ENCODE measurements at regions not wholly inside any gene's neighbourhood (a gene's known extent, or its start where the extent isn't known, plus 50 kb on each side); places are given as distances from the start of the nearest gene placed in this dataset.

- no peaks in the 10 kb centered on the region for H3K36me3 Mint-ChIP-seq (ENCODE audit: insufficient read depth, unreplicated experiment)
- DNase-seq: no peak
- BruUV-seq (replicated peaks): no TSS peak
- peaks cover 23% of the 10 kb centered on the region for H3K27me3 Mint-ChIP-seq (ENCODE audit: unreplicated experiment)
- TF ChIP-seq CTCF (IDR thresholded peaks at IDR 0.05; ENCODE audit: unreplicated experiment): no peak
- H3K4me1 Mint-ChIP-seq (ENCODE audit: low read depth, unreplicated experiment): no peaks in the 10 kb centered on the region
- peak overlapping the region; percentile 12 for H3K4me3 Mint-ChIP-seq (ENCODE audit: low read depth, unreplicated experiment)
- H3K9me3 Mint-ChIP-seq (ENCODE audit: low read depth, unreplicated experiment): peaks cover 4% of the 10 kb centered on the region
- CTCF ChIA-PET: no interaction called here
- no peak overlapping the region for H3K27ac Mint-ChIP-seq (ENCODE audit: unreplicated experiment)
- intact Hi-C loops (cut with micrococcal nuclease; ENCODE audit: unreplicated experiment): no loop called here
These were observed 115.0 kb upstream of the TEX13C start for GRCh38 chrX:125204681-125205132.

- DNase-seq: no peak
- CTCF ChIA-PET: no interaction called here
- H3K4me3 Mint-ChIP-seq (ENCODE audit: low read depth, unreplicated experiment): peak overlapping the region; percentile 12
These were observed 114.3 kb upstream of the TEX13C start for GRCh38 chrX:125205133-125205917.

GRCh38 chrX:125205918-125206665, 113.6 kb upstream of the TEX13C start:
- no peak for TF ChIP-seq CTCF (IDR thresholded peaks at IDR 0.05; ENCODE audit: unreplicated experiment)
- peaks cover 4% of the 10 kb centered on the region for H3K9me3 Mint-ChIP-seq (ENCODE audit: low read depth, unreplicated experiment)
- peaks cover 23% of the 10 kb centered on the region for H3K27me3 Mint-ChIP-seq (ENCODE audit: unreplicated experiment)
- CTCF ChIA-PET: no interaction called here
- no peak overlapping the region for H3K4me3 Mint-ChIP-seq (ENCODE audit: low read depth, unreplicated experiment)
- H3K36me3 Mint-ChIP-seq (ENCODE audit: insufficient read depth, unreplicated experiment): no peaks in the 10 kb centered on the region
- intact Hi-C loops (cut with micrococcal nuclease; ENCODE audit: unreplicated experiment): no loop called here
- no peak overlapping the region for H3K27ac Mint-ChIP-seq (ENCODE audit: unreplicated experiment)
- BruUV-seq (replicated peaks): no TSS peak
- DNase-seq: no peak
- no peaks in the 10 kb centered on the region for H3K4me1 Mint-ChIP-seq (ENCODE audit: low read depth, unreplicated experiment)

More at GRCh38 chrX:125205133-125205917, 114.3 kb upstream of the TEX13C start:
- intact Hi-C loops (cut with micrococcal nuclease; ENCODE audit: unreplicated experiment): no loop called here
- no TSS peak for BruUV-seq (replicated peaks)
- Mint-ChIP-seq H3K27ac (ENCODE audit: unreplicated experiment) (no peak overlapping the region), H3K9me3 (ENCODE audit: low read depth, unreplicated experiment) (peaks cover 4% of the 10 kb centered on the region), H3K36me3 (ENCODE audit: insufficient read depth, unreplicated experiment) (no peaks in the 10 kb centered on the region), H3K27me3 (ENCODE audit: unreplicated experiment) (peaks cover 23% of the 10 kb centered on the region), H3K4me1 (ENCODE audit: low read depth, unreplicated experiment) (no peaks in the 10 kb centered on the region)
- no peak for TF ChIP-seq CTCF (IDR thresholded peaks at IDR 0.05; ENCODE audit: unreplicated experiment)

- intact Hi-C loops (cut with micrococcal nuclease; ENCODE audit: unreplicated experiment): no loop called here
- CTCF ChIA-PET: interaction anchor here (0.6 kb wide), 1 partner anchor 13 kb away, joined by 4 read pairs; no protein-coding TSS in a partner anchor
- Mint-ChIP-seq H3K27ac (ENCODE audit: unreplicated experiment) (no peak overlapping the region), H3K27me3 (ENCODE audit: unreplicated experiment) (no peaks in the 10 kb centered on the region), H3K4me1 (ENCODE audit: low read depth, unreplicated experiment) (no peaks in the 10 kb centered on the region), H3K4me3 (ENCODE audit: low read depth, unreplicated experiment) (no peak overlapping the region), H3K36me3 (ENCODE audit: insufficient read depth, unreplicated experiment) (no peaks in the 10 kb centered on the region), H3K9me3 (ENCODE audit: low read depth, unreplicated experiment) (peaks cover 4% of the 10 kb centered on the region)
- no peak for DNase-seq
- no TSS peak for BruUV-seq (replicated peaks)
- no peak for TF ChIP-seq CTCF (IDR thresholded peaks at IDR 0.05; ENCODE audit: unreplicated experiment)
These were observed 109.5 kb upstream of the TEX13C start for GRCh38 chrX:125210146-125210545.
